Activated T-helper 1 cell treated with anti-CD3 and anti-CD28 coated beads, Interleukin-12 subunit alpha, Interleukin-12 subunit beta, Interleukin-2, Interleukin-4 antibody, amounts not matched to agents 30 ng/mL and 10 ng/mL and 1 ng/mL, durations not matched to agents 14 hours and 24 hours and 36 hours (primary cell): ENCODE measurements at regions not wholly inside any gene's neighbourhood (a gene's known extent, or its start where the extent isn't known, plus 50 kb on each side); places are given as distances from the start of the nearest gene placed in this dataset.

Experiments used
- DNase-seq: peaks from one replicate; pipeline ENCODE4 v3.0.0; 2021; ENCODE audit warnings: low spot score
- H3K27ac Mint-ChIP-seq: one replicate; pipeline ENCODE4 v1.8.0; 2021; ENCODE audit warnings: mild to moderate bottlenecking, mixed read lengths
- H3K27me3 Mint-ChIP-seq: one replicate; pipeline ENCODE4 v1.8.0; 2022; ENCODE audit warnings: mild to moderate bottlenecking, moderate library complexity, mixed read lengths; ENCODE audit not compliant: insufficient read depth
- H3K36me3 Mint-ChIP-seq: one replicate; pipeline ENCODE4 v1.8.0; 2021; ENCODE audit warnings: low read depth, mixed read lengths
- H3K4me1 Mint-ChIP-seq: one replicate; pipeline ENCODE4 v1.8.0; 2021; ENCODE audit warnings: low read depth, mixed read lengths
- H3K4me3 Mint-ChIP-seq: one replicate; pipeline ENCODE4 v1.8.0; 2021; ENCODE audit warnings: mild to moderate bottlenecking, moderate library complexity, mixed read lengths
- H3K9me3 Mint-ChIP-seq: one replicate; pipeline ENCODE4 v1.8.0; 2021; ENCODE audit warnings: mixed read lengths
- intact Hi-C: fragments of 100-400 bp; cut with micrococcal nuclease; formaldehyde crosslinking; loops from one replicate; pipeline ENCODE4 v1.15.1; 2024

DNA sequence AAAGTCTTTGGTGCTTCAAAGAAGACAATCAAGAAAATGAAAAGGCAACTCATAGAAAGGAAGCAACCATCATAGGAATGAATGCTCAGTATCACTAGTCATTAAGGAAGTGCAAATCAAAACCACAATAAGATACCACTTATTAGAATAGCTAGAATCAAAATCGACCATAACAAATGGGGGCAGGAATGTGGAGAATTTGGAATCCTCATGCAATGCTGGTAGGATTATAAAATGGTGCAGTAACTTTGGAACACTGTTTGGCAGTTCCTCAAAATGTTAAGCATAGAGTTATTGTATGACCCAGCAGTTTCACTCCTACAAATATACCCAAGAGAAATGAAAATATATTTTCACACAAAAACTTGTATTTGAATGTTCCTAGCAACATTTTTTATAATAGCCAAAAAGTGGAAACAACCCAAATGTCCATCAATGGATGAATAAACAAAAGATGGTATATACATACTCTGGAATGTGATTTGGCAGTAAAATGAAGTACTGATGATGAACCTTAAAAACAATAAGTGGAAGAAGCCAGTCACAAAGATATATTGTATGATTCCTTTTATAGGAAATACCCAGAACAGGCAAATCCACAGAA is 105.6 kb downstream of the MIS18A start:
- Mint-ChIP-seq H3K4me3 (no peak overlapping the region), H3K27ac (no peak overlapping the region), H3K4me1 (no peaks in the 10 kb centered on the region), H3K27me3 (peaks cover 11% of the 10 kb centered on the region), H3K9me3 (no peaks in the 10 kb centered on the region), H3K36me3 (no peaks in the 10 kb centered on the region)
- no peak for DNase-seq
- intact Hi-C loops = no loop called here

DNA sequence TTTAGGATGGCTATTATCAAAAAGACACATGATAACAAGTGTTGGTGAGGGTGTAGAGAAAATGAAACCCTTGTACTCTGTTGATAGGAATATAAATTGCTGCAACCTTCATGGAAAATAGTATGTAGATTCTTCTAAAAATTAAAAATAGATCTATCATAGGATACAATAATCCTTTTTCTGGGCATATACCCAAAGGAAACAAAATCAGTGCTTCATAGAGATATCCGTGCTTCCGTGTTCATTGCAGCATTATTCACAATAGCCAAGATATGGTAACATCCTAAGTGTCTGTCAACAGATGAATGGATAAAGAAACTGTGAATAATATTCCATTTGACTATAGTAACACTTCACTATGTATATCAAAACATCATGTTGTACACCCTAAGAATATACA is 106.7 kb downstream of the MIS18A start:
- DNase-seq = no peak
- Mint-ChIP-seq H3K4me3 (no peak overlapping the region), H3K27ac (no peak overlapping the region), H3K36me3 (no peaks in the 10 kb centered on the region), H3K9me3 (no peaks in the 10 kb centered on the region), H3K27me3 (peaks cover 19% of the 10 kb centered on the region), H3K4me1 (no peaks in the 10 kb centered on the region)
- intact Hi-C loops = no loop called here

DNA sequence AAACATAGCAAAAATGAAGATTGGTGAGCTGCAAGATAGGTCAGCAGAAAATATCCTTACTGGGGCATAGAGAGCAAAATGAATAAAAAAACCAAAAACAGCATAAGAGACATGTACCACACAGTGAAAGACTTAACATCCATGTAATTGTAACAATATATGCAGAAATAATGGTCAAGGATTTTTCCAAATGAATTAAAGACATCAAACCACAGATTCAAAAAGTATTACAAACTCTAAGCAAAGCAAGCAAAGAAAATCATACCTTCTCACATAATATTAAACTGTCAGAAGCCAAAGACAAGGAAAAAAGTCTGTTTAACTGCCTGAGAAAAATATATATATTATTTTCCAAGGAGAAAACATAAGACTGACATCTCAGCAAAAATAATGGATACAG is 111.3 kb downstream of the MIS18A start:
- no peak for DNase-seq
- Mint-ChIP-seq H3K27me3 (peaks cover 30% of the 10 kb centered on the region), H3K9me3 (no peaks in the 10 kb centered on the region), H3K36me3 (no peaks in the 10 kb centered on the region), H3K4me1 (no peaks in the 10 kb centered on the region), H3K4me3 (no peak overlapping the region), H3K27ac (no peak overlapping the region)
- intact Hi-C loops = no loop called here

DNA sequence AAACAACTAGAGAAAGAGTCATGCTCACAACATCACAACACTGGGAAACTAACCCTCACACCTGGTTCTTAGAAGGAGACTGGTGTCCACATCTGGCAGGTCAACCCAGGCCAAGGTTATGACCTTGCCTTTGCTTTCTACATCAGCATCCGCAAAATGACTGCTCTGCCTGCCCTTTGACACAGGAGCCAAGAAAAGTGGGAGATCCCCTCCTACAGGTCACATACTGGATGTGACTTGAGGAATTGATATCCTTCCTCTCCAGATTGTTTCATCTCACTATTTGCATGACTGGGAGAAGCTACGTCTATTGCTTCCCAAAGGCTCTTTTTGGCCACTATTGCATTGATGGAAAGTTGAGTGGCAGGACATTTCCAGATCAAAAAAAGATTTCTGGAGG is 115.5 kb downstream of the MIS18A start:
- Mint-ChIP-seq H3K36me3 (no peaks in the 10 kb centered on the region), H3K27ac (no peak overlapping the region), H3K4me3 (no peak overlapping the region), H3K4me1 (no peaks in the 10 kb centered on the region), H3K27me3 (peaks cover 21% of the 10 kb centered on the region), H3K9me3 (no peaks in the 10 kb centered on the region)
- DNase-seq = no peak
- intact Hi-C loops = no loop called here

DNA sequence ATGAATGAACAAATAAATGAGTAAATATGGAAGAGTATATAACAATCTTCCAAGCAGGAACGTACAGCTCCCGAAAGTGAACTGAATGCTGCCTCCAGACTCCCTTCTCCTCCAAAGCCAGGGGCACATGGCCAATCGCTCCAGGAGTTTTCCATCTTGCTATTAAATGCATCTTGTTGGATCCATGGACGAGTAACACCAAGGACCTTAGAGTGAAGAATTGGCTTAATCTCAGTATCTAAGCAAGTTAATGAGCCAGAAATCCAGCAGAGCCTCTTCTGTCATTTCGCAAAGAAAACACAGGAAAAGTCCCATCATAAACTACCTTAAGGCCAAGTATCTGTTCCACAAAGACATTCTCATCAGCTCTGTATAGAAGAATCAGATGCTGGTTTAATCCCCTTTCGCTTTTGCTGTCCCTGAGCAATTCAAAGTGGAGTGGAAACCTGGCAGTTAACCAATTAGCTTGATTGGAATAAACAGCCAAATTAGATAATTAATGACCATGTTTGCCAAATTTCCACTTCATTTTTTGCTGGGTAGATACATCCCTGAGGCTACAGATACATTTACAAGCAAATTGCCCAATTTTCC is 116.0 kb downstream of the MIS18A start:
- Mint-ChIP-seq H3K36me3 (no peaks in the 10 kb centered on the region), H3K9me3 (no peaks in the 10 kb centered on the region), H3K4me3 (no peak overlapping the region), H3K27ac (no peak overlapping the region), H3K27me3 (peaks cover 16% of the 10 kb centered on the region), H3K4me1 (no peaks in the 10 kb centered on the region)
- DNase-seq = no peak
- intact Hi-C loops = no loop called here

DNA sequence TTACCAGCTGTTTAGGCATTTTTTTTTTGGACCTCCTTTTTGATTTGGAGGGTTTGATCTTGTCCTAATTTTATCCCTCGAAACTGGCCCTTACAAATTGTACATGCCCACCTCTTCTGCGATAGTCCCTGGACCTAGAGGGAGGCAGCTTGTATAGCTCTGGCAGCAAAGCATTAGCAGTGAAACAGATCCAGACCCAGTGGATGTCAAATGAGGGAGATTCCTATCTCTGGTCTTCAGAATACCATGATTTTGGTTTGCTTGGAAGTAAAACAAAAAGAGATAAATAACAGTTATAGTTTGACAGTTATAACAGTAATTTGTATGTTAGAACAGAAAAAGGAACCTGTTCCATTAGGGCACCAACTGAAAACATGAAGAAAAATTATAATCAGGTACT is 123.6 kb downstream of the MIS18A start:
- H3K4me1 Mint-ChIP-seq = no peaks in the 10 kb centered on the region
- H3K9me3 Mint-ChIP-seq = no peaks in the 10 kb centered on the region
- no peak for DNase-seq
- no peak overlapping the region for H3K27ac Mint-ChIP-seq
- no peaks in the 10 kb centered on the region for H3K36me3 Mint-ChIP-seq
- H3K4me3 Mint-ChIP-seq = no peak overlapping the region
- intact Hi-C loops = no loop called here
- H3K27me3 Mint-ChIP-seq = peaks cover 3% of the 10 kb centered on the region

DNA sequence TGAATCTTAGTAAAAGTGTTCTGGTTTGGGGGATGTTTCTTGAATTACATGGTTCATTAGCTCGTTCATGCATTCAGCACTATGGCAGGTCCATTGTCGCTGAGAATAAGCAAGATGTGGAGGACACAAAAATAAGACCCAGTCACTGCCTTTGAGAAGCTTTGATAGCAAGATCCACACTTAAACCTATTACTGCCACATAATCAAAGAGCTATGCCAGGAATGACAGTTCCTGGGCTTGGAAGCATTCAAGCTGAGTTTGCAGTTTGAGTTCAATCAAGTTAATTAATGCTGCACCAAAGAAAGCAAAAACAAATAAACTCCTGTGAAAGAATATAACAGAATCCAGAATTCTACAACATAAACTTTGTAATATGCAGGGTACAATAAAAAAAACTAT is 131.8 kb downstream of the MIS18A start:
- Mint-ChIP-seq H3K27me3 (peaks cover 2% of the 10 kb centered on the region), H3K36me3 (no peaks in the 10 kb centered on the region), H3K4me3 (no peak overlapping the region), H3K4me1 (no peaks in the 10 kb centered on the region), H3K27ac (no peak overlapping the region), H3K9me3 (no peaks in the 10 kb centered on the region)
- intact Hi-C loops = no loop called here
- no peak for DNase-seq

DNA sequence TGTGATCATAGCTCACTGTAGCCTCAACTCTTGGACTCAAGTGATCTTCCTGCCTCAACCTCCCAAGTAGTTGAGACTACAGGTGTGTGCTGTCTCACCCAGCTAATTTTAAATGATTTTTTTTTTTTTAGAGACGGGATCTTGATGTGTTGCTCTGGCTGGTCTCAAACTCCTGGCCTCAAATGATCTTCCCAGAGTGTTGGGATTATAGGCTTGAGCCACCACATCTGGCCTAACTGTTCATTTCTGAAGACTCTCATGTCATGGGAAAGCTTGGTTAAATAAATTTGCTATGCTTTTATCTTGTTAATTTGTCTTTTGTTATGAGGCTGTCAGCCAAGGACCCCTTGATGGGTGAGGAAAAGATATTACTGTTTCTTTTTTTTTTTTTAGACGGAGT is 134.0 kb downstream of the MIS18A start:
- Mint-ChIP-seq H3K27ac (no peak overlapping the region), H3K4me1 (no peaks in the 10 kb centered on the region), H3K27me3 (peaks cover 2% of the 10 kb centered on the region), H3K36me3 (no peaks in the 10 kb centered on the region), H3K4me3 (no peak overlapping the region), H3K9me3 (no peaks in the 10 kb centered on the region)
- DNase-seq = no peak
- intact Hi-C loops = no loop called here

DNA sequence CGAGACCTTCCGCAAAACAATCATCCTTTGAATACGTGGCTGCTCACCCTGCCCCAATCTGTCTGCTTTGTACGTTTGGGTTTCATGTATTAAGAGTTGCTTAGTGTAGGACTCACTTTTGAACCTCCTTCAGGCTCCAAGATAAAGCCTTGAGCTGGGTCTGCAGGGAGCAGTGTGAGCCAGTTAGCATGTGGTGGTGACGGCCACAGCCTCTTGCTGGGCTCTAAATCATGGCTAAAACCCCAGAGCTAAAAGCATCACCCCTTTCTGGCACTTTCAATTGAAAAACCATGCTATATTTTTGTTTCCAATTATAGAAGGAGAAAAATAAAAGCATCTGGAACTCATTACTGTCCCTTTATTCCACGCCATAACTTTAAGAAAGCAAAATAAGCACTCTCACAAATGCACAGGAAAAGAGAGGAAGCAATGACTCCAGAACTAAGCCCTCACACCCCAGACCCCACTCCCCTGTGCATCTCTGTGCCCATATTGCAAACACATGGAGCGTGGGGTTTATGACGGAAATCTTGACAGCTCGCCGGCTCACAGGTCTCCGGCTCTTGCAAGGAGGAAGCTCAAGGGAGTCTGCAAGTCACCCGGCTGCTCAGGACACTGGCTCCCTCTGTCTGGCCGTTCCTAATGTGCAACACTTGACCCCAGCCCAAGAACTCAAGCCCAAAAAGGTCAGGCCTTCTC is 135.5 kb downstream of the MIS18A start:
- H3K4me1 Mint-ChIP-seq = no peaks in the 10 kb centered on the region
- H3K4me3 Mint-ChIP-seq = no peak overlapping the region
- no peaks in the 10 kb centered on the region for H3K36me3 Mint-ChIP-seq
- H3K9me3 Mint-ChIP-seq = no peaks in the 10 kb centered on the region
- no peak for DNase-seq
- peaks cover 2% of the 10 kb centered on the region for H3K27me3 Mint-ChIP-seq
- intact Hi-C loops = no loop called here
- H3K27ac Mint-ChIP-seq = no peak overlapping the region

DNA sequence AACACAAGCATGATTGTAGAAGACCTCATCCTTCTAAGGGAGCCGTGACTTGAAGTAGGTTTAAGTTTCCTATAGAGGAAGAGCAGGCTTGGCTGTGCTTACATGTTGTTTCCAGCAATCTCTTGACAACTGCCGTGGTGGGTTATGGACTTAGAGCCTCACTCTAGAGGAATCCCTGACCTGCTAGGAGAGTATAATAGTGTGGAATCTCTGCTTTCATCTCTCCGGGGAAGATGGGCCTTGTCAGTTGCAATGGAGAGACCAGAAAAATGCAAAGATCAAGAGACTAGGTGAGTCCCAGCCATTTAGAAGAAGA is 137.6 kb downstream of the MIS18A start:
- no peaks in the 10 kb centered on the region for H3K36me3 Mint-ChIP-seq
- H3K4me3 Mint-ChIP-seq = no peak overlapping the region
- H3K4me1 Mint-ChIP-seq = no peaks in the 10 kb centered on the region
- DNase-seq = no peak
- H3K27ac Mint-ChIP-seq = no peak overlapping the region
- intact Hi-C loops = no loop called here
- H3K9me3 Mint-ChIP-seq = no peaks in the 10 kb centered on the region
- H3K27me3 Mint-ChIP-seq = no peaks in the 10 kb centered on the region

DNA sequence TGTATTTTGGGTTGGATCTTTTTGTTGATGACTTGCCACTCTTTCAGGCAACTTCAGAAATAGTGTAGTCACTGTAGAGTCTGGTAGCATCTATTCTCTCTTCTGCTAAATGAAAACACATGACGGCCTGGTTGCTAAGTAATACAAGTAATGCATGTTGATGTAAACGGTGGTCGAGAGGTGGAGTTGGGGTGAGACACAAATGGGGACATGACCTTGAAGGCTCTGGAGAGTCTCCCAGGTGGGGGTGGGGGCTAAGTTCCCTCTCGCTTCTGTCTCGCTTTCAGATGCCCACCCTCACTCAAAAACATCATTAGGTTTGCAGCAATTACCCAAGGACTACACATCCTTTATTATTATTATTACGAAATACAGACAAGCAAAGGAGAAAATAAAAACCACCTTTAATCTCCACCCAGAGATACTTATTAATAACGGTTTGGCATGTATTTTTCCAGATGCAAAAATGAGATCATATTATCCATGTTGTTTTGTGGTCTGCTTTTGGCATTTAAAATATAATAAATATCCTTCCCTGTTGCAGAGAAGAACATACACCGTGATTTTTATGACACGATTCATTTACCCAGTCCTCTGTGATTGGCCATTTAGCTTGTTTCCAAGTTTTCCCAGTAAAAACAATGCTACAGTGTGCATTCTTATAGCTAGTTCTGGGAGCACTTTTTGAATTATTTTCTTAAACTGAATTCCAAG is 138.1 kb downstream of the MIS18A start:
- Mint-ChIP-seq H3K4me3 (no peak overlapping the region), H3K36me3 (no peaks in the 10 kb centered on the region), H3K4me1 (no peaks in the 10 kb centered on the region), H3K27ac (no peak overlapping the region), H3K27me3 (no peaks in the 10 kb centered on the region), H3K9me3 (no peaks in the 10 kb centered on the region)
- intact Hi-C loops = no loop called here
- DNase-seq = no peak

DNA sequence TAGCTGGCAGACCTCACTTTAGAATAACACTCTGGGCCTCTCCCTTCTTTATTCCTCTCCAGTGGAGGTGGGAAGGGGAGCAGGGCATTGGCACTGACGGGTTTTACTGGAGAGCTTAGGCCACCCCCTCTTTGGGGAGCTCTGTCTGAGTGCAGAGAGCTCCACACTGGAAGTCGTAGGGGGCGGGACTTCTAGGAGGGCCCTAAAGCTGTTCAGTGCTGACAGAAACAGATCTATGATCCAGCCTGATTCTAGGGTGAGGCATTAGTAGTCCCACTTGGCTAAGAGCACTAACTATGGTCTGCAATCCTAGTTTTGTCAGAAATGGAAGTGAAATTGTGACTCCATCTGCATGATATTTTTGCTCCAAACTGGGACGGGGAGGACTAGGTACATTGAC is 138.7 kb downstream of the MIS18A start:
- DNase-seq = no peak
- intact Hi-C loops = no loop called here
- no peak overlapping the region for H3K27ac Mint-ChIP-seq
- no peaks in the 10 kb centered on the region for H3K4me1 Mint-ChIP-seq
- no peaks in the 10 kb centered on the region for H3K36me3 Mint-ChIP-seq
- H3K27me3 Mint-ChIP-seq = no peaks in the 10 kb centered on the region
- no peak overlapping the region for H3K4me3 Mint-ChIP-seq
- no peaks in the 10 kb centered on the region for H3K9me3 Mint-ChIP-seq

DNA sequence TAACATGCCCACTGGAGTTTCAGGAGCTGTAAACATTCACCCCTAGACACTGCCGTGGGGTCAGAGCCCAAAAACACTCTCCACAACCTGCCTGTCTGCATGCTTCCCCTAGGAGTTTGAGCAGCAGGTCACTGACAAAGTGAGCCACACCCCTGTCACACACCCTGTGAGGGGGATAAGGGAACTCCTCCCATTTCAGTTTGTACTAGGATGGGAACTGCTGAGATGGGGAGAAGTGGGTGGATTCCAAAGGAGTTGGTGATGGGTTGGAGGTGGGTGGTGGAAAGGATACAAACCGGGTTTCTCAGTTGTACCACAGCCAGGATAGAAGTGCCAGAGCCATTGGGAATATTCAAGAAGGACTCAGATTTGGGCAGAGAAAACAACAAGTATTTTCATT is 140.2 kb downstream of the MIS18A start:
- intact Hi-C loops = no loop called here
- Mint-ChIP-seq H3K27me3 (no peaks in the 10 kb centered on the region), H3K36me3 (no peaks in the 10 kb centered on the region), H3K9me3 (no peaks in the 10 kb centered on the region), H3K27ac (no peak overlapping the region), H3K4me1 (no peaks in the 10 kb centered on the region), H3K4me3 (no peak overlapping the region)
- DNase-seq = no peak
